ENCODE measurements at regions not wholly inside any gene's neighbourhood (a gene's known extent, or its start where the extent isn't known, plus 50 kb on each side); places are given as distances from the start of the nearest gene placed in this dataset.

GRCh38 chr22:25353516-25354445 lies 134.3 kb downstream of the CRYBB2 start:
- peaks cover 20% of the 10 kb centered on the region for H3K36me3 Mint-ChIP-seq (ENCODE audit: low read depth)
- peaks cover 3% of the 10 kb centered on the region for H3K4me1 Mint-ChIP-seq (ENCODE audit: low read depth)
- no peak overlapping the region for H3K4me3 Mint-ChIP-seq (ENCODE audit: unreplicated experiment)
- H3K9me3 Mint-ChIP-seq (ENCODE audit: low read depth) = no peaks in the 10 kb centered on the region
- H3K27ac Mint-ChIP-seq (ENCODE audit: unreplicated experiment) = no peak overlapping the region
- no peaks in the 10 kb centered on the region for H3K27me3 Mint-ChIP-seq (ENCODE audit: low read depth)
- no peak for TF ChIP-seq CTCF (IDR thresholded peaks at IDR 0.05)
- DNase-seq (ENCODE audit: low spot score) = peak; percentile 73

- Mint-ChIP-seq H3K9me3 (ENCODE audit: low read depth) (no peaks in the 10 kb centered on the region), H3K36me3 (ENCODE audit: low read depth) (peaks cover 20% of the 10 kb centered on the region), H3K27ac (ENCODE audit: unreplicated experiment) (no peak overlapping the region), H3K4me1 (ENCODE audit: low read depth) (peaks cover 2% of the 10 kb centered on the region), H3K27me3 (ENCODE audit: low read depth) (no peaks in the 10 kb centered on the region), H3K4me3 (ENCODE audit: unreplicated experiment) (no peak overlapping the region)
- DNase-seq (ENCODE audit: low spot score) = peak; percentile 77
- no peak for TF ChIP-seq CTCF (IDR thresholded peaks at IDR 0.05)
These were observed 135.0 kb downstream of the CRYBB2 start for GRCh38 chr22:25354456-25354855.

GRCh38 chr22:25357132-25357455 lies 137.7 kb downstream of the CRYBB2 start:
- Mint-ChIP-seq H3K9me3 (ENCODE audit: low read depth) (no peaks in the 10 kb centered on the region), H3K36me3 (ENCODE audit: low read depth) (peaks cover 17% of the 10 kb centered on the region)

GRCh38 chr22:25357606-25358420 lies 138.4 kb downstream of the CRYBB2 start:
- no peak overlapping the region for H3K27ac Mint-ChIP-seq (ENCODE audit: unreplicated experiment)
- peak; percentile 60 for DNase-seq (ENCODE audit: low spot score)
- no peak for TF ChIP-seq CTCF (IDR thresholded peaks at IDR 0.05)
- no peaks in the 10 kb centered on the region for H3K4me1 Mint-ChIP-seq (ENCODE audit: low read depth)
- no peak overlapping the region for H3K4me3 Mint-ChIP-seq (ENCODE audit: unreplicated experiment)
- peaks cover 17% of the 10 kb centered on the region for H3K36me3 Mint-ChIP-seq (ENCODE audit: low read depth)
- H3K9me3 Mint-ChIP-seq (ENCODE audit: low read depth) = no peaks in the 10 kb centered on the region
- H3K27me3 Mint-ChIP-seq (ENCODE audit: low read depth) = no peaks in the 10 kb centered on the region

More at GRCh38 chr22:25357132-25357455, 137.7 kb downstream of the CRYBB2 start:
- Mint-ChIP-seq H3K4me1 (ENCODE audit: low read depth) (no peaks in the 10 kb centered on the region), H3K27me3 (ENCODE audit: low read depth) (no peaks in the 10 kb centered on the region), H3K27ac (ENCODE audit: unreplicated experiment) (no peak overlapping the region), H3K4me3 (ENCODE audit: unreplicated experiment) (no peak overlapping the region)
- no peak for TF ChIP-seq CTCF (IDR thresholded peaks at IDR 0.05)
- DNase-seq (ENCODE audit: low spot score) = peak; percentile 66

- no peaks in the 10 kb centered on the region for H3K9me3 Mint-ChIP-seq (ENCODE audit: low read depth)
- peaks cover 16% of the 10 kb centered on the region for H3K36me3 Mint-ChIP-seq (ENCODE audit: low read depth)
- TF ChIP-seq CTCF (IDR thresholded peaks at IDR 0.05) = no peak
- peak; percentile 87 for DNase-seq (ENCODE audit: low spot score)
- H3K4me1 Mint-ChIP-seq (ENCODE audit: low read depth) = no peaks in the 10 kb centered on the region
- no peaks in the 10 kb centered on the region for H3K27me3 Mint-ChIP-seq (ENCODE audit: low read depth)
- no peak overlapping the region for H3K27ac Mint-ChIP-seq (ENCODE audit: unreplicated experiment)
- H3K4me3 Mint-ChIP-seq (ENCODE audit: unreplicated experiment) = no peak overlapping the region
These were observed 139.2 kb downstream of the CRYBB2 start for GRCh38 chr22:25358421-25359170.

All from chondrocyte (in vitro differentiated cells).